ENCODE measurements at regions not wholly inside any gene's neighbourhood (a gene's known extent, or its start where the extent isn't known, plus 50 kb on each side); places are given as distances from the start of the nearest gene placed in this dataset.

GRCh38 chr11:119545978-119546915 lies 123.3 kb upstream of the THY1 start:
- no peak for DNase-seq

DNA sequence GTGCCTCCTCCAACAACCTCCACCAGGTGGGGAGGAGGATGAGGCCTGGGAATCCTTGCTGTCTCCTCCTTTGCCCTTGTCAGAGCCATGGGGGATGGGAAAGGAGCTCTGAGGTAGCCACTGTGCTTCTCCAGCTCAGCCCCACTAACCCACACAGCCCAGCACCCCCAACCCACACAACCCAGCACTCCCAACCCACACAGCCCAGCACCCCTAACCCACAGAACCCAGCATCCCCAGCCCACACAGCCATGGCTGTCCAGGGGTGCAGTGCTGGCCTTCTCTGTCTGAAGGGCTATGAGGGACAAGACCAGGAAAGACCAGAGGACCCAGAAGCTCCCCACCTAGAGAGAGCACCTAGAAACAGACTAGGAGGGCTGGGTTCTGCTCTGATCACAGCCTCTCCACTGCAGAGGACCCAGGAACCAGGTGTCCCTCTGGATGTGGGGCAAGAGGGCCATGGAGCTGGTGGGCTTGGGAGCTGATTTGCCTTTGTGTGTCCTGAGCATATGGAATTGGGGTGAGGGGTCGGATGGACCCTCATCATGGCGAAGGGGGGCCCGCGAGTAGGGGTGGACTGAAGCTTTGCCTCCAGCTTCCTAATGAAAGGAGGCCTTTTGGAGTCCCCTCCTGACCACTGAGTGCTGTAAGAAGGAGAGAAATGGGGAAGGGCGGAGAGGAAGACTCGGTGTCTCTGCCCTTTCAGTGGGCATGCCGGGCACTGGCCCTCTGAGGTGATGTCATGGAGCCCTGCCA lies 117.6 kb upstream of the THY1 start:
- no peak for DNase-seq

DNA sequence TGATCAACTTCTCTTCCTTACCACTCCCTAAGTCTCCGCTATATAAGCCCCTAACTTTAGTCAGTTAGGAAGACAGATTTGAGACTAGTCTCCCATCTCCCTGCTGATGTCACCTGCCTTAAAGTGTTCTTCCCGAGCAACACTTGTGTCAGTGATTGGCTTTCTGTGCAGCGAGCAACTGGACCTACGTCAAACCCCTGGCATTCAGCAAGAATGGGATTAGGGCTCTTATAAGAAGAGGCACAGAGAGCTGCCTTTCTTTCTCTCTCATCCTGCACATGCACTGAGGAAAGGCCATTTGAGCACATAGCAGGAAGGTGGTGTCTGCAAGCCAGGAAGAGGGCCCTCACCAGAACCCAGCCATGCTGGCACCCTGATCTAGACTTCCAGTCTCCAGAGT lies 116.6 kb upstream of the THY1 start:
- DNase-seq = no peak

DNA sequence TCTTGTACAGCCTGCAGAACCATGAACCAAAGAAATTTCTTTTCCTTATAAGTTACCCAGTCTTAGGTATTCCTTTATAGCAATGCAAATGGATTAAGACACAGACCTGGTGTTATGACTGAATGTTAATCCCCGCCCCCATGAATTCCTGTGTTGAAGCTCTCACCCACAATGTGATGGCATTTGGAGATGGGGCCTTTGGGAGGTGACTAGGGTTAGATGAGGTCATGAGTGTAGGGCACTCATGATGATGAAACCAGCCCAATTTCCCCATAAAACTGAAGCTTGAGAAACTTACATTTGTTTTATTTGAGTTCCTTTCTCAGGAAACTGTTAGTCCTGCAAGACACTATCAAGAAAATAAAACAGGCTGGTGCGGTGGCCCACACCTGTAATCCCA lies 115.8 kb upstream of the THY1 start:
- no peak for DNase-seq

DNA sequence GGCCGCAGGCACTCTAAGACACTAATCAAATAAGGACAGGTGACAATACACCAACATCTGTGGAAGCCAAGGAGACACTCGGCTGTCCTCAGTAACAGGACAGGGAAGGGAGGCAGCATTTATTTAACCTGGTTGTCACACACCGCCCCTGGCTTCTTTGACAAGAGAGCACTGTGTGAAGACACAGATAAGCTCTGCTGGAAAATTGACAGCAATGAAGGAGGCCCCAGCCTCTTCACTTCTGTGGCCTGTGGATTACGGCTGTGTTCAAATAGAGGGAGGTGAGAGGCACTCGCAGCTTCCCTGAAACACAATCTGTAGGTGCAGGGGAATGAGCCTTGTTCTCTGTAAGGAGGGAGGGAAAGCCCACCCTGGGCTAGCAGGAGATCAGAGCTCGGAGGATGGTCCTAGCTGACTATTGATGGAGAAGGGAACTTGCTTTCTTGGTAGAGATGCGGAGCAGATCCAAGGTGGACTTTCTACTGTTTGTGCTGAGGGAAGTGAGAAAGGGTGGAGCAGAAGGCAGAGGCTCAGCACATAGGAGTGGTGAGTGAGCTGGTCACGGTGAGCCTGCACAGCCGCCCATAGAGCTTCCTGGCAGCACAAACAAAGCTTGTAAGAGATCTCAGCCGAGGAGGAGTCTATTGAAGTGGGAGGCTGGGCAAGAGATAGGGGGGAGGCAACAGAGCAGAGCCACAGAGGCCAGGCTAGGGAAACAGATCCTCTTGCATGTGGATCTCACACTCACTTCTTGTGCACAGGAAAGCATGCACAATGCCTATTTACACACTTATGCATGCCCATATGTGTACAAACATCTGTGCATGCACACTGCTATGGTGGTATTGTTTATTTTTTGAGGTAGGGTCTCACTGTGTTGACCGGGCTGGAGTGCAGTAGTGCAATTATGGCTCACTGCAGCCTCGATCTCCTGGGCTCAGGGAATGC lies 114.6 kb upstream of the THY1 start:
- no peak for DNase-seq

- no peak for DNase-seq
Observed at GRCh38 chr11:119536801-119537200, 113.8 kb upstream of the THY1 start.

DNA sequence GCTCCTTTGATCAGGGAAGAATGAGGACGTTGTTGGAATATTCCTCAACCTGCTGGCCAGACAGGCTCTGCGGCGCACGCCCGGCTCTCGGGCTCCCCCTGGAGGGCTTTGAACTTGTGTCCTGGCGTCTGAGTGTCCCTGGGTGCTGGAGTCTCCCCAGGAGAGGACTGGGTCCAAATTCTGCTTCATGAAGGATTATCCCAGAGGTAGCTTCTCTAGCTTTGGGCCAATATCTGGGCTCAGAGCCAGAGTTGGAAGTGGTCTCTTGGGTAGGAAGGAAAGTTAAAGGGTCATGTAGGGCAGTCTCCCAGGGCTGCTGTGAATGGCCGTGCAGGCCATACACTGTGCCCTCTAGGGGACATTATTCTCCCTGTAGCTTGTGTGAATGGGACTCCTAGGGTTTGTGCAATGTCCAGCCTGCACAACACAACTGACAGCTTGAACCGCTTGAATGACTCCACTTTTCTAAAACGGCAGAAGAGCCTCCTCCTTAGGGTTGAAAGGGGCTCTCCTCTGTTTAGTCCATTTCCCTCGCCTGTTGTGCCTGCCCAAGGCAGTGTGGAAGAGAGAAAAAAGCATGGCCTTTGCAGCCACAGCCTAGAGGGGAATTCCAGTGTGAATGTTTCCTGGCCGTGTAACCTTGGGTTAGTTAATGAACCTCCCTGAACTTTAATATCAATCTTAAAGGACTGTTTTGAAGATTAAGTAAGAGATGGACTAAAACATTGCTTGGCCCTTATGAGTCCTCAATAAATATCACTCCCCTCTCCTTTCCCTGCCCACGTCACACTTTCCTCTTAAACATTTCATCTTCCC lies 111.2 kb upstream of the THY1 start:
- no peak for DNase-seq

DNA sequence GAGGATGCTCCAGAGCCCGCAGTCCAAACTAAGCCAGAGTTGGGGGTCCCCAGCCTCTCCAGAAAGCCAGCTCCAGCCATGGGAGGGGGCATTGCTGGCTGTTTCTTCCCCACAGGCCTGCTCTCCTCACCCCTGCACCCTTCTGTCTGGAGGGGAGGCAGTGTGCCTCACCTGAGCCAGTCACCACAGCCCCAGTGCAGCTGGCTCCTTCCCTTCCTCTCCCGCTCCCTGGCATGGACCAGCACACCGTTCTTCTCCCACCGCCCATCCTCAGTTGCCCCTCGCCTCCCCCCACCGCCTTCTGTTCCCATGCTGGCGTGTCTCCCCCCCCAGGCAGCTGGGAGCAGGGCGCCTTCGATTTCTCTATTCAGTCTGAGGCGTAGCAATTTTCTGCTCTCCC lies 110.5 kb upstream of the THY1 start:
- DNase-seq = no peak

GRCh38 chr11:119532551-119532950 lies 109.6 kb upstream of the THY1 start:
- no peak for DNase-seq

DNA sequence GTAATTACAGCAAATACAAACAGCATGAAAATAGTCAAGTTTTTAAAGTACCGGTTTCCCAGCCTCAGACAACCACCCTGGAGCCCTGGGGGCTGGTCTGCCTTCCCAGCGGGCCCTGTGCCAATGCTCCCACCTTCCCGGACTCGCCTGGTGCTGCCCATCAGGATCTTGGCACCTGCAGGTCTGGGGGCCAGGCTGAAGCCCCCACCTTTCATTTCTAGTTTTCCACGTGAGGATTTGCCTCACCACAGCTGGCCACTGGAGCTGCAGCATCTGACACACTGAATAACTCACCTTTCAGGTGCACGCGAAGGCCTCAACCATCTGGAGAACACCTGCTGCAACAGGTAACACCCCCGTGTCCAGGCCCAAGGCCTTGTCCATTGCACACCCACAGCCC lies 108.7 kb upstream of the THY1 start:
- no peak for DNase-seq

- DNase-seq = no peak
Observed at GRCh38 chr11:119531056-119531455, 108.1 kb upstream of the THY1 start.

GRCh38 chr11:119530509-119530908 lies 107.5 kb upstream of the THY1 start:
- no peak for DNase-seq

DNA sequence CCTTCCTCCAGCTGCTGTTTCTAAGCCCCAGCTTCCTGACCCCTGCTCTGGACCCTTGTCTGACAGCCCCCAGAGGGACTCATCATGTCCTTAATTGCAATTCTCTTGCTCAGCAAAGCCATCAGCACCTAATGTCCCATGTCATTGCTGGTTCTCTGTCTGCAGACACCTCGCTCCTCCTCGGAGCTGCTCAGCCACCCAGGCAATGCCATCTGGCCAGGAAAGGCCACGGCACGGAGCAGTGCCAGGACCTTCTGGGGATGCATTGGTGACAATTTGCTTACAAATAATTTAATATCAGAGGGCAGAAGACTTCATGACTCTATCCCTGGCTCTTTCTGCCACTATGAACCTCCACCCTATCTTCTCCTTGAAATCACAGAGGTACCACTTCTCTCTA lies 107.0 kb upstream of the THY1 start:
- no peak for DNase-seq

DNA sequence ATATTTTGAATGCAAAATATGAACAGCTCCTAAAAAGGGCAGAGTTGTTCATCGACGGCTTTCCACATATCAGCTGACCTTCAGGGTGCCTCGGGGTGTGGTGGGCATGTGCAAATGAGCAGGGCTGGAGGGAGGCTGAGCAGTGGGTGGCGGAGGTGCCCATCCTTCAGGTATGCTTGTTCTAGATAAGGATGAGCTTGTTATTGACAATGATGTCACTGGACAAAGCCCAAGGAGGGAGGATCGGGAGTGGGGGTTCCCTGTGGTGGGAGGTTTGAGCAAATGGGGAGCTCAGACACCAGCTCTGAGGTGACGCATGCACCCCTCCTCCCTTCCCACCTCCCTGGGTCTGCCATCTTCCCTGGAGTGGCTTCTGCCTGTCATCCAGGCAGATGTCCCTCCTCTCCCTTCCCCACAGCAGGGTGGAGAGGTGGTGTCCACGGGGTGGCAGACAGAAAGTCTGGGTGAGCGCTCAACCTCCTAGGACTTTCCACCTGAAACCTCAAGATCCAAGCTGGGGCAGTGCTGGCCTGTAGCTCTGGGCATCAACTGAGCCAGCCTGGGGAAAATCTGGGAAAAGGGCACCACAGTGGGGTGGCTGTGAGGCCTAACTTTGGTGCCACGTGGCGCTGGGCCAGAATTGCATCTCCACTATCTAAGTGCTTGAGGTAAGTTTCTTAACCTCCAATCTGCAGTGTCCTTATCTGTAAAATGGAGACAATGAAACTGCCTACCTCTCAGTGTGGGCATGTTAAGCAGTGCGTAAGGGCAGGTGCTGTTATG lies 106.3 kb upstream of the THY1 start:
- DNase-seq = no peak

GRCh38 chr11:119525867-119526196 lies 102.9 kb upstream of the THY1 start:
- no peak for DNase-seq

DNA sequence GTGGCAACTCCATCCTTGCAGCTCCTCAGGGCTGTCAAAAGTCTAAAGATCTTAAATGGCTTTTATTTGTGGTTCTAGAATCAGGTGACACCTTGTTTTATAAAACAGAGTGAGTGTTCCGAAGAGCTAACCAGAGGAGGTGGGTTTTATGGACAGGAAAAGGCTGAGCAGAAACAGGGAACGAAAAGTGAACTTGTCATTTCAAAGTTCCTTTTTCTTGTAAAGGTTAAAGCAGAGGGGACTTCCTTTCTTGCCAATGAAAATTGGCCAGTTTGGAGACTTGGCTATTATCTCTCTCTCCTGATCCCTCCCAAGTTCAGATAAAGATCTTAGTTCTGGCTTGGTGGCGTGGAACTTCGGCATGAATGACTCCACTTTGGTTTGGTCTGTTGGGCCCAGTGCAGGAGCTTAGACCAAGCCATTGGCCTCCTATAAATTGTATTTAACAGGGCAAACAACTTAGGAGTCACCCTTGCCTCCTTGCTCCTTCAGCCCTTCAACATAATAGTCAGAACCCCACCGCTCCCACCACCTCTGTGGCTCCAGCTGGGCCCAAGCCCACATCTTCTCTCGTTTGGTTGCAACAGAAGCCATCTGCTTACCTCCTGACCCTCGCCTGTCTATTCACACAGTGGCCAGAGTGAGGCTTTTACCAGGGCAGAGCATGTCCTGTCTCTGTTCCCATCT lies 102.4 kb upstream of the THY1 start:
- DNase-seq = no peak

DNA sequence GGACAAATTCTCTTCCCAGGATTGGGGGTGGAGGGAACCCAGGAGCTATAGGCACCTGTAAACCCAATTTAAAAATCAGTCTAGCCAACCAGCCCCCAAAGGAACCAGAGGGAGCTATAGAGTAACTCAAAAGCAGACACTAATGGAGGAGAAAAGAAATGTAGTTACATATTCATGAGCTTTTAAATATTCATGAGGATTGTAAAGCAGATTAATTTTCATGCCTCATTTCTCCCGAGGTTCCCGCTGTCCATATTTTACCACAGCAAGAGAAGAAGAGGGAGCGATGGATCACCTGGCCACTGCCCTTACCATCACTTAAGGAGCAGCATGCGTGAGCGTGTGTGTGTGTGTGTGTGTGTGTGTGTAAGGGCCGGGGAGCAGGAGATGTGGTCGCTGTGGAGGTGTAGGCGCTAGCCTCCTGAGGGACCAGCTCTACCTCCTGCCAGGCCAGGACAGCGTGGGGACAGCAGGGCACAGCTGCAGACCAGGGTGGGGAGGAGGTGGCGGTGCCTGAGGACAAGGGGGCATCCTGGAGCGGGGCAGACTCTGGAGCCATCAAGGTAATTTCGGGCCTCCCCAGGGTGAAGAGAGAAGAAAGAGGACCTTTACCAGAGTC lies 100.7 kb upstream of the THY1 start:
- DNase-seq = no peak

DNA sequence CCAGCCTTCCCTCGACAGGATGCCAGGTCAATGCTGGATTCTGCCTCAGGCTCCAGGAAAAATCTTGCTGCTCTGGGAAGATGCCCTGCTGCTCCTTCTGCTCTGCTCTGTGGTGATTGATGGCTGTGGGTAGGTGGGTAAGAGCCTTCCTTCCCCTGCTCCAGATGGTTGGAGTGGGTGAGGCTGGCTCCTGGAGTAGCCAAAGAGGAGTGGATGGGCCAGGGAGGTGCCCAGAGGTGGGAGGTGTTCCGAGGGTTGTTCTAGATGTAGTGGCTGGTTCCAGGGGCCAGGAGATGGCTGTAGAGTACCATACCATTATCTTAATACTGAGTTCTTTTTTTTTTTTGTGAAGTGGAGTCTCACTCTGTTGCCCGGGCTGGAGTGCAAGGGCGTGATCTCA lies 99.6 kb upstream of the THY1 start:
- DNase-seq = no peak

GRCh38 chr11:119521551-119521950 lies 98.6 kb upstream of the THY1 start:
- no peak for DNase-seq

- no peak for DNase-seq
Observed at GRCh38 chr11:119520966-119521365, 98.0 kb upstream of the THY1 start.

Data from NCI-H1694 treated with DMSO at 0.1 percent for 48 hours (cell line).